ACC112 (cell line): ENCODE measurements at regions not wholly inside any gene's neighbourhood (a gene's known extent, or its start where the extent isn't known, plus 50 kb on each side); places are given as distances from the start of the nearest gene placed in this dataset.
"Not testable (repeated sequence)": the region's sequence is repeated elsewhere in the genome, so short reads cannot be mapped to it uniquely, and the experiment has no call there.

Experiments used
- H2AFZ ChIP-seq: fragments of 200-600 bp; sonication (generic); one replicate; pipeline ENCODE4 v1.6.0; 2017; ENCODE audit warnings: antibody characterized with exemption, low read length; ENCODE audit not compliant: unreplicated experiment
- H3K27ac ChIP-seq: fragments of 200-600 bp; sonication (generic); 2 replicates; pipeline ENCODE4 v1.5.1; 2014; ENCODE audit warnings: low read depth, mild to moderate bottlenecking, antibody characterized with exemption, low read length, moderate library complexity
- H3K27me3 ChIP-seq: fragments of 200-600 bp; sonication (generic); 2 replicates; pipeline ENCODE4 v1.6.1; 2014; ENCODE audit warnings: mild to moderate bottlenecking, antibody characterized with exemption, low read length, moderate library complexity, mixed read lengths; ENCODE audit not compliant: insufficient read depth
- H3K36me3 ChIP-seq: fragments of 200-600 bp; sonication (generic); 2 replicates; pipeline ENCODE4 v1.6.1; 2016; ENCODE audit warnings: mild to moderate bottlenecking, antibody characterized with exemption, low read length, moderate library complexity, mixed read lengths; ENCODE audit not compliant: insufficient read depth
- H3K4me1 ChIP-seq: fragments of 200-600 bp; sonication (generic); one replicate; pipeline ENCODE4 v1.6.1; 2016; ENCODE audit warnings: low read length, mixed read lengths; ENCODE audit not compliant: insufficient read depth, unreplicated experiment, control insufficient read depth
- H3K4me3 ChIP-seq: fragments of 200-600 bp; sonication (generic); 2 replicates; pipeline ENCODE4 v1.5.1; 2014; ENCODE audit warnings: mild to moderate bottlenecking, low read depth, low read length
- H3K79me2 ChIP-seq: fragments of 200-600 bp; sonication (generic); one replicate; pipeline ENCODE4 v1.6.0; 2016; ENCODE audit warnings: low read length; ENCODE audit not compliant: control insufficient read depth, unreplicated experiment, insufficient read depth

GRCh38 chr14:80010245-80010644 is 201.1 kb downstream of the DIO2 start:
- H3K27me3 ChIP-seq, H3K36me3 ChIP-seq, H2AFZ ChIP-seq, H3K27ac ChIP-seq, H3K4me1 ChIP-seq, H3K4me3 ChIP-seq, H3K79me2 ChIP-seq: not testable (repeated sequence)

- H3K4me1 ChIP-seq, result no peaks in the 10 kb centered on the region
These were observed 205.7 kb downstream of the DIO2 start for GRCh38 chr14:80005561-80005960.

GRCh38 chr14:80004871-80005270 is 206.4 kb downstream of the DIO2 start:
- H3K27ac ChIP-seq, result no peak overlapping the region

More at GRCh38 chr14:80005561-80005960, 205.7 kb downstream of the DIO2 start:
- H3K36me3 ChIP-seq, result no peaks in the 10 kb centered on the region
- no peak overlapping the region for H3K27ac ChIP-seq
- H3K27me3 ChIP-seq, result no peaks in the 10 kb centered on the region
- H3K79me2 ChIP-seq, result no peaks in the 10 kb centered on the region
- no peak overlapping the region for H3K4me3 ChIP-seq
- no peak overlapping the region for H2AFZ ChIP-seq

GRCh38 chr14:80003138-80003537 is 208.2 kb downstream of the DIO2 start:
- Histone ChIP-seq H2AFZ (no peak overlapping the region), H3K27me3 (no peaks in the 10 kb centered on the region), H3K79me2 (no peaks in the 10 kb centered on the region), H3K36me3 (no peaks in the 10 kb centered on the region), H3K4me1 (no peaks in the 10 kb centered on the region), H3K4me3 (no peak overlapping the region), H3K27ac (no peak overlapping the region)

More at GRCh38 chr14:80004871-80005270, 206.4 kb downstream of the DIO2 start:
- H3K4me3 ChIP-seq, result no peak overlapping the region
- H3K4me1 ChIP-seq, result no peaks in the 10 kb centered on the region
- no peaks in the 10 kb centered on the region for H3K27me3 ChIP-seq
- H3K36me3 ChIP-seq, result no peaks in the 10 kb centered on the region
- no peak overlapping the region for H2AFZ ChIP-seq
- H3K79me2 ChIP-seq, result no peaks in the 10 kb centered on the region

GRCh38 chr14:79997509-79998208 is 213.6 kb downstream of the DIO2 start:
- Histone ChIP-seq H3K79me2 (no peaks in the 10 kb centered on the region), H3K27ac (no peak overlapping the region), H3K36me3 (no peaks in the 10 kb centered on the region), H3K4me1 (no peaks in the 10 kb centered on the region), H2AFZ (no peak overlapping the region), H3K27me3 (no peaks in the 10 kb centered on the region), H3K4me3 (no peak overlapping the region)

- Histone ChIP-seq H3K27ac (no peak overlapping the region), H3K36me3 (no peaks in the 10 kb centered on the region), H3K4me1 (no peaks in the 10 kb centered on the region), H3K4me3 (no peak overlapping the region), H2AFZ (no peak overlapping the region), H3K79me2 (no peaks in the 10 kb centered on the region), H3K27me3 (no peaks in the 10 kb centered on the region)
These were observed 218.7 kb downstream of the DIO2 start for GRCh38 chr14:79992407-79993198.

GRCh38 chr14:79991866-79992265 is 219.4 kb downstream of the DIO2 start:
- no peak overlapping the region for H3K27ac ChIP-seq
- H3K4me1 ChIP-seq, result no peaks in the 10 kb centered on the region
- H2AFZ ChIP-seq, result no peak overlapping the region
- H3K27me3 ChIP-seq, result no peaks in the 10 kb centered on the region
- no peak overlapping the region for H3K4me3 ChIP-seq
- H3K79me2 ChIP-seq, result no peaks in the 10 kb centered on the region
- no peaks in the 10 kb centered on the region for H3K36me3 ChIP-seq

- H3K27me3 ChIP-seq, result no peaks in the 10 kb centered on the region
These were observed 221.3 kb downstream of the DIO2 start for GRCh38 chr14:79989990-79990389.

GRCh38 chr14:79986251-79986650 is 225.1 kb downstream of the DIO2 start:
- Histone ChIP-seq H3K79me2 (no peaks in the 10 kb centered on the region), H3K4me3 (no peak overlapping the region), H3K27ac (no peak overlapping the region), H3K4me1 (no peaks in the 10 kb centered on the region), H3K36me3 (no peaks in the 10 kb centered on the region), H3K27me3 (no peaks in the 10 kb centered on the region), H2AFZ (no peak overlapping the region)

More at GRCh38 chr14:79989990-79990389, 221.3 kb downstream of the DIO2 start:
- H3K4me3 ChIP-seq, result no peak overlapping the region
- H3K4me1 ChIP-seq, result no peaks in the 10 kb centered on the region
- H2AFZ ChIP-seq, result no peak overlapping the region
- H3K36me3 ChIP-seq, result no peaks in the 10 kb centered on the region
- no peak overlapping the region for H3K27ac ChIP-seq
- no peaks in the 10 kb centered on the region for H3K79me2 ChIP-seq

GRCh38 chr14:79972230-79972629 is 239.1 kb downstream of the DIO2 start:
- H3K79me2 ChIP-seq, result no peaks in the 10 kb centered on the region

GRCh38 chr14:79971330-79971729 is 240.0 kb downstream of the DIO2 start:
- H3K36me3 ChIP-seq, result no peaks in the 10 kb centered on the region
- H3K27ac ChIP-seq, result no peak overlapping the region
- H3K79me2 ChIP-seq, result no peaks in the 10 kb centered on the region
- no peaks in the 10 kb centered on the region for H3K4me1 ChIP-seq
- no peaks in the 10 kb centered on the region for H3K27me3 ChIP-seq
- H2AFZ ChIP-seq, result no peak overlapping the region
- H3K4me3 ChIP-seq, result no peak overlapping the region

More at GRCh38 chr14:79972230-79972629, 239.1 kb downstream of the DIO2 start:
- H3K27me3 ChIP-seq, result no peaks in the 10 kb centered on the region
- no peaks in the 10 kb centered on the region for H3K4me1 ChIP-seq
- no peak overlapping the region for H3K4me3 ChIP-seq
- H3K27ac ChIP-seq, result no peak overlapping the region
- no peak overlapping the region for H2AFZ ChIP-seq
- no peaks in the 10 kb centered on the region for H3K36me3 ChIP-seq
